B cell (primary cell): ENCODE measurements at regions not wholly inside any gene's neighbourhood (a gene's known extent, or its start where the extent isn't known, plus 50 kb on each side); places are given as distances from the start of the nearest gene placed in this dataset.

Experiments
- ATAC-seq: fragments of 200-7000 bp; cut with Tn5 transposase; one replicate; pipeline ENCODE4 v1.10.0; 2021; ENCODE audit warnings: low read depth, mild to moderate bottlenecking, moderate number of reproducible peaks, moderate library complexity
- CTCF ChIA-PET: fragments of 350-600 bp; sonication (Branson Sonifier 250); formaldehyde crosslinking; loops from one replicate; lab custom pipeline; 2021; ENCODE audit warnings: antibody characterized with exemption, inconsistent platforms; lab: Charles Lee
- POLR2A ChIA-PET: fragments of 350-600 bp; sonication (Branson Sonifier 250); formaldehyde crosslinking; loops from one replicate; lab custom pipeline; 2021; ENCODE audit warnings: antibody characterized with exemption; lab: Charles Lee
- DNase-seq: peaks from one replicate; pipeline ENCODE4 v3.0.0; 2013
- H2AFZ ChIP-seq: 2 replicates; pipeline ENCODE4 v1.6.1; 2012; ENCODE audit warnings: mild to moderate bottlenecking, low read depth, low read length; ENCODE audit not compliant: insufficient read depth, poor library complexity, severe bottlenecking
- H3K27ac ChIP-seq, 2 donors: 1 replicate in 1 of 2; 2 replicates in 1 of 2; pipeline ENCODE4 v1.5.1; 2012 to 2013; ENCODE audit warnings: low read length in 2 of 2, mild to moderate bottlenecking in 2 of 2, moderate library complexity in 1 of 2
- H3K27me3 ChIP-seq, 4 experiments: fragments of 200-600 bp in 1 of 4; sonication (generic) in 1 of 4; replicated peaks in 1 of 4; 1 replicate in 2 of 4; 2 replicates in 2 of 4; pipeline versions ENCODE4 v1.6.1 to v1.7.0; 2013 to 2016; ENCODE audit warnings: low read length in 3 of 4, mild to moderate bottlenecking in 2 of 4, mixed read lengths in 1 of 4, moderate library complexity in 1 of 4; ENCODE audit not compliant: insufficient read depth in 4 of 4, control insufficient read depth in 3 of 4; ENCODE audit errors: control extremely low read depth in 1 of 4
- H3K36me3 ChIP-seq, 2 experiments: replicated peaks in 1 of 2; 1 replicate in 1 of 2; 2 replicates in 1 of 2; pipeline versions ENCODE4 v1.6.1 to v1.7.1; 2013; ENCODE audit warnings: low read length in 1 of 2; ENCODE audit not compliant: insufficient read depth in 2 of 2, control insufficient read depth in 1 of 2; ENCODE audit errors: control extremely low read depth in 1 of 2, extremely low read depth in 1 of 2
- H3K4me1 ChIP-seq, 2 donors: fragments of 200-600 bp in 1 of 2; sonication (generic) in 1 of 2; 1 replicate in 1 of 2; 2 replicates in 1 of 2; pipeline versions ENCODE4 v1.5.1 to v1.6.1; 2013 to 2017; ENCODE audit warnings: low read length in 2 of 2; ENCODE audit not compliant: control insufficient read depth in 2 of 2, insufficient read depth in 2 of 2
- H3K4me2 ChIP-seq: replicated peaks from 2 replicates; pipeline ENCODE3; 2012; ENCODE audit warnings: mild to moderate bottlenecking, low read depth, low read length; ENCODE audit not compliant: poor library complexity, severe bottlenecking
- H3K4me3 ChIP-seq, 5 experiments: fragments of 200-600 bp in 1 of 5; sonication (generic) in 1 of 5; 1 replicate in 3 of 5; 2 replicates in 2 of 5; pipeline versions ENCODE4 v1.5.1 to v1.7.0; 2011 to 2016; ENCODE audit warnings: low read length in 4 of 5, mild to moderate bottlenecking in 4 of 5, low read depth in 2 of 5, control low read depth in 1 of 5, moderate library complexity in 1 of 5; ENCODE audit not compliant: insufficient read depth in 1 of 5; ENCODE audit errors: control extremely low read depth in 1 of 5, extremely low read depth in 1 of 5
- H3K79me2 ChIP-seq: fragments of 200-600 bp; sonication (generic); one replicate; pipeline ENCODE4 v1.6.0; 2016; ENCODE audit warnings: low read length; ENCODE audit not compliant: control insufficient read depth, insufficient read depth
- H3K9ac ChIP-seq: fragments of 200-600 bp; sonication (generic); 2 replicates; pipeline ENCODE4 v1.6.1; 2017; ENCODE audit warnings: mild to moderate bottlenecking, low read length, moderate library complexity
- H3K9me3 ChIP-seq, 3 donors: one replicate each; pipeline versions ENCODE4 v1.6.1 to v1.7.1; 2013; ENCODE audit warnings: low read length in 2 of 3; ENCODE audit not compliant: control insufficient read depth in 2 of 3, insufficient read depth in 1 of 3; ENCODE audit errors: control extremely low read depth in 1 of 3
- H4K20me1 ChIP-seq: 2 replicates; pipeline ENCODE4 v1.6.0; 2012; ENCODE audit warnings: mild to moderate bottlenecking, low read length; ENCODE audit not compliant: insufficient read depth, control insufficient read depth, poor library complexity, severe bottlenecking
- H3K27ac Mint-ChIP-seq: one replicate; pipeline ENCODE4 v1.8.0; 2021; ENCODE audit warnings: mixed read lengths
- H3K27me3 Mint-ChIP-seq: one replicate; pipeline ENCODE4 v1.8.0; 2021; ENCODE audit warnings: mixed read lengths
- H3K4me1 Mint-ChIP-seq: one replicate; pipeline ENCODE4 v1.8.0; 2021; ENCODE audit warnings: mixed read lengths
- H3K4me3 Mint-ChIP-seq: one replicate; pipeline ENCODE4 v1.8.0; 2021; ENCODE audit warnings: mixed read lengths
- H3K9me3 Mint-ChIP-seq: one replicate; pipeline ENCODE4 v1.8.0; 2022; ENCODE audit warnings: mixed read lengths; ENCODE audit not compliant: insufficient read depth
- EZH2 ChIP-seq: IDR thresholded peaks from 2 replicates; pipeline ENCODE4 v1.6.1; 2012; ENCODE audit warnings: borderline replicate concordance, low read depth, mild to moderate bottlenecking, moderate library complexity, low read length; ENCODE audit not compliant: insufficient read depth, poor library complexity, severe bottlenecking
- WGBS: methylation state at CpG from one replicate; pipeline ENCODE4 v1.1.5; 2013; ENCODE audit warnings: missing lambda C conversion rate; ENCODE audit not compliant: insufficient coverage; 5-methylcytosine and 5-hydroxymethylcytosine counted together
- intact Hi-C: fragments of 100-400 bp; cut with micrococcal nuclease; formaldehyde crosslinking; loops from one replicate; pipeline ENCODE4 v1.10.0; 2022
- TF ChIP-seq, protein P1 (sequence below): fragments of 200-600 bp; IDR thresholded peaks from one replicate; pipeline ENCODE4 v1.8.0; 2022; ENCODE audit warnings: antibody characterized with exemption, mild to moderate bottlenecking

DNA sequence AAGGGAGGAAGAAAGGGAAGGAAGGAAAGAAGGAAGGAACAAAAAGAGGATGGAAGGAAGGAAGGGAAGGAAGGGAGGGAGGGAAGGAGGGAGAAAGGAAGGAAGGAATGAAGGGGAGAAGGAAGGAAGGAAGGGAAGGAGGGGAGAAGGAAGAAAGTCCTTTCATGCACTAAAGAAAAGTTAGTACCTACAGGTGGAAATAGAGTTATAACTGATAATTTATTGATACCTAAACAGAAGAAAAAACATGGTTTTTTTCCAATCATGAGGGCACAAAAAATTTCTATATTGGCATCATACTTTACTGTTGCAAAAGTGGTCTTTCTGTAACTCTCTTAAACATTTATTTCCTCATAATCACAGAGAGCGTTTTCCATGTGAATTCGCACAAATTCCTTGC lies 659.4 kb downstream of the MAFB start:
- ATAC-seq (no peak), DNase-seq (no peak)
- Mint-ChIP-seq H3K27me3 (peaks cover 4% of the 10 kb centered on the region), H3K4me3 (no peak overlapping the region), H3K4me1 (no peaks in the 10 kb centered on the region), H3K9me3 (no peaks in the 10 kb centered on the region), H3K27ac (no peak overlapping the region)
- no peak overlapping the region for H3K9ac ChIP-seq
- H3K79me2 ChIP-seq, result no peaks in the 10 kb centered on the region
- H3K9me3 ChIP-seq, result peaks cover 0 to 2% (median 0%) of the 10 kb centered on the region in 3 donors
- TF ChIP-seq, protein P1, sequence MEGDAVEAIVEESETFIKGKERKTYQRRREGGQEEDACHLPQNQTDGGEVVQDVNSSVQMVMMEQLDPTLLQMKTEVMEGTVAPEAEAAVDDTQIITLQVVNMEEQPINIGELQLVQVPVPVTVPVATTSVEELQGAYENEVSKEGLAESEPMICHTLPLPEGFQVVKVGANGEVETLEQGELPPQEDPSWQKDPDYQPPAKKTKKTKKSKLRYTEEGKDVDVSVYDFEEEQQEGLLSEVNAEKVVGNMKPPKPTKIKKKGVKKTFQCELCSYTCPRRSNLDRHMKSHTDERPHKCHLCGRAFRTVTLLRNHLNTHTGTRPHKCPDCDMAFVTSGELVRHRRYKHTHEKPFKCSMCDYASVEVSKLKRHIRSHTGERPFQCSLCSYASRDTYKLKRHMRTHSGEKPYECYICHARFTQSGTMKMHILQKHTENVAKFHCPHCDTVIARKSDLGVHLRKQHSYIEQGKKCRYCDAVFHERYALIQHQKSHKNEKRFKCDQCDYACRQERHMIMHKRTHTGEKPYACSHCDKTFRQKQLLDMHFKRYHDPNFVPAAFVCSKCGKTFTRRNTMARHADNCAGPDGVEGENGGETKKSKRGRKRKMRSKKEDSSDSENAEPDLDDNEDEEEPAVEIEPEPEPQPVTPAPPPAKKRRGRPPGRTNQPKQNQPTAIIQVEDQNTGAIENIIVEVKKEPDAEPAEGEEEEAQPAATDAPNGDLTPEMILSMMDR, result no peak
- TF ChIP-seq EZH2, result no peak
- ChIA-PET POLR2A (no interaction called here), CTCF (no interaction called here)
- no peaks in the 10 kb centered on the region for H3K27me3 ChIP-seq
- 89% methylated on average over 2 of the region's 2 CpGs for WGBS
- H3K36me3 ChIP-seq, result no peaks in the 10 kb centered on the region
- H3K27ac ChIP-seq, result no peak overlapping the region
- no peak overlapping the region for H3K4me2 ChIP-seq
- no peaks in the 10 kb centered on the region for H4K20me1 ChIP-seq
- no peaks in the 10 kb centered on the region for H3K4me1 ChIP-seq
- no peak overlapping the region for H2AFZ ChIP-seq
- H3K4me3 ChIP-seq, result no peak overlapping the region
- intact Hi-C loops, result no loop called here

DNA sequence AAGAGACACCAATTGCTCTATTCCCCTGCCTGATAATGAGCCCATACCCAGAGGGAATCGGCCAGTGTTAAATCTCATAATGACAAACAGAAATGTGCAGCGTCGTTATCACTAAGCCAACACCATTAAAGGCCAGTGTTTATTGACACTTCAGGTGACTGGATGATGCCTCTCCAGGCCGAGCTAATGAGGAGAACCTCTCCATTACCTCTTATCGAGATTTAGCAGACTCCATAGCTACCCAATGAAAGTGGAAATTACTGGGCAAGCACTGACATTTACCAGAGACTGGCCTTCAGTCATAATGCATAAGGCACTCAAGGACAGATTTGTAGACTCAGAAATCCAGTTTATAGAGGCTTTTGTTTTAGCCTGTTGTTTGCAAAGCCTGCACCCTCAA lies 669.5 kb downstream of the MAFB start:
- Mint-ChIP-seq H3K4me1 (no peaks in the 10 kb centered on the region), H3K27ac (no peak overlapping the region), H3K4me3 (no peak overlapping the region), H3K9me3 (no peaks in the 10 kb centered on the region), H3K27me3 (peaks cover 3% of the 10 kb centered on the region)
- Histone ChIP-seq H3K9ac (no peak overlapping the region), H3K79me2 (no peaks in the 10 kb centered on the region), H3K27me3 (no peaks in the 10 kb centered on the region), H4K20me1 (no peaks in the 10 kb centered on the region), H3K9me3 (peaks cover 0 to 1% (median 0%) of the 10 kb centered on the region in 3 donors), H3K4me1 (no peaks in the 10 kb centered on the region), H3K27ac (no peak overlapping the region), H2AFZ (no peak overlapping the region), H3K36me3 (no peaks in the 10 kb centered on the region), H3K4me3 (no peak overlapping the region), H3K4me2 (no peak overlapping the region)
- no peak for TF ChIP-seq EZH2
- TF ChIP-seq, protein P1, result no peak
- ChIA-PET CTCF (no interaction called here), POLR2A (no interaction called here)
- intact Hi-C loops, result no loop called here
- DNase-seq (no peak), ATAC-seq (no peak)
- WGBS, result 85% methylated on average over 5 of the region's 5 CpGs
